HuH-7 (cell line): ENCODE measurements at regions not wholly inside any gene's neighbourhood (a gene's known extent, or its start where the extent isn't known, plus 50 kb on each side); places are given as distances from the start of the nearest gene placed in this dataset.

Experiments
- DNase-seq: peaks from one replicate; pipeline ENCODE4 v3.0.0; 2011; ENCODE audit warnings: low spot score

GRCh38 chr15:53462651-53463050 lies 296.8 kb downstream of the WDR72 start:
- DNase-seq, result no peak

GRCh38 chr15:53461677-53462076 lies 297.8 kb downstream of the WDR72 start:
- no peak for DNase-seq

DNA sequence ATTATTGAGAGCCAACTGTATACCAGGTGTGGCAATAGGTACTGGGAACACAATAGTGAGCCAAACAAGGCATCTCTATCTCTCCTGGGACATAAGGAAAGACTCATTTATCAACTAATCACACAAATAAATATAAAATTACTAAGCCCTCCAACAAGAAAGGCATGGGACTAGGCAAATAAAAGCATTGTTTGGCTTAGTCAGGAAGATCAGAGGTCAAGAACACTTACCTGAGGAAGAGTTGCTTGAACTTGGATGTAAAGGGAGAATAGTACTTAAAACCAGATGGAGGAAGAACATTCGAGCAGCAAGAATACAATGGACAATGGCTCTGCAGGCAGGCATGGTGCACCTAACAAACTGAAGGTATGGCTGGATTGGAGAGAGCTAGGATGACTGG lies 300.7 kb downstream of the WDR72 start:
- DNase-seq, result no peak

GRCh38 chr15:53457479-53457878 lies 302.0 kb downstream of the WDR72 start:
- no peak for DNase-seq

DNA sequence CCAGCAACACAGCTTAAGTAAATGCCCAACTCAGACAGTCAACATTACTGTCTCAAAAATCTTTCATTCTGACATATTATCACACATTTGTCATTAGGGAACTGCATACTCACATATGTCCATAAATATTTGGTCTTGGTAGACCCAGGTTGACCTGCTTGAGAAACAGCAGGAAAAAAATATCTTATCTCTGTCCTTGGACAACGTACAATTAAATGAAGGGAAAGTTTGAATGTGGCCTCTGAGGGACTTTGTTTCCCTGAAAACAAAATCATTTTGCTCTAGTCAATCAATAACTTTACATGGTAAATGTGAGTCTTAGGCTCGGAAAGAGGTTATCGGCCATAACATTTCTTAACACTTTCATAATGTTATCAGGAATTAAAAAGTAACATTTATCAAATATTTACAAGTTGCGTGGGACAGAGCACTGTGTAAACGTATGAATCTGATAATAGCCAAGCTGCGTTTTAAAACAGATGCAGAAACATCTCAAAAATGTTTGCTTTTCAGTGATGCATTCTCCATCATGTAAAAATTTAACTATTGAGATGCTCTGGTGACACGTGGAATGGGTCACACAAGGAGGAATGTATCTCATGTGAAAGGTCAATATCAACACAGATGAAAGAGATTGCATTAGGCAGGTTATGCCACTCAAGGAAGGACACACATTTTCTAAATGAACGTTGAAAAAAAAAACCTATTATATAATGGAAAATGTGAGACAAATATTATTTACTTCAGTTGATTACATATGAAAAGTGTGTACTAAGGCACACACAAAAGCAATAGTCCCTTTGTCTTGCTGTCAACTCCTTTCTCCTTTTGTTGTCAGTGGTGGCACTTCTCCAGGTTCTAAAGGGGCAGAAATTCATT lies 304.4 kb downstream of the WDR72 start:
- DNase-seq, result no peak

GRCh38 chr15:53454535-53454842 lies 305.0 kb downstream of the WDR72 start:
- no peak for DNase-seq

GRCh38 chr15:53453253-53454105 lies 306.0 kb downstream of the WDR72 start:
- DNase-seq, result no peak

DNA sequence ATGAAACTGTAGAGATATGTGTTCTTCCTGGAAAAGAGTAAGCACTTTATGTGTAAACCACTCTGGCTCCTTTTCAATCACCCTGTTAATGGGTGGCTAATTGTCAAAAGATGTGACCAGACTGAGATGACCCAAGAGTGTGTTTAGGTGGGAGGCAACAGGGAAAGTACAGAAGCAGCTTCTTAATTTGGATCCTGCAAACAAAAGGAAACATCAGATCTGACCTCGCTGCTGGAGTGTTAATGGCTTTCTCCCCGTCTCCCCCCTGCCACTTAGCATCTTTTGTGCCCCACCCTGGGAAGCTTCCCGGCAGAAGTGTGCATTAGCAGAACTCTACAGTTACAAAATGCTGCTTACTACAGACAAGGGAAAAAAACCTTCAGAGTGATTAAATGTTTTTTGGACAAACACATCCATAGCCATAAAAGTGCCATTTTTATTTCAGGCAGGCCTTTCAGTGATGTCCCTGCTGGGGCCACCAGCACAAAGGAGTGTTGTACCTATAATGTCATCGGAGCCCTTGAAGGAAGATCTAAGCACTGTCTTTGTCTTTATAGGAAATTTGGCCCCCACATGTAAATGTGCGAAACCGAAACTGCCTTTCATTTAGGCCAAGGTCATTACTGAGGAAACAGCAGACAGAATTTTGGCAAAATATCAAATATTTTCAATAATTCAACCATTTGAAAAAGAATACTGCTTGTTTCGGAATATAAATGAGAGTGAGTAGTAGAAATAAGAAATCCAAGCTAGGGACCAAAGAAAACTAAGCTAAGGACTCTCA lies 311.0 kb downstream of the WDR72 start:
- no peak for DNase-seq

- DNase-seq, result no peak
Observed at GRCh38 chr15:53447742-53448141, 311.7 kb downstream of the WDR72 start.

GRCh38 chr15:53447053-53447574 lies 312.3 kb downstream of the WDR72 start:
- no peak for DNase-seq

GRCh38 chr15:53446376-53446775 lies 313.1 kb downstream of the WDR72 start:
- no peak for DNase-seq

DNA sequence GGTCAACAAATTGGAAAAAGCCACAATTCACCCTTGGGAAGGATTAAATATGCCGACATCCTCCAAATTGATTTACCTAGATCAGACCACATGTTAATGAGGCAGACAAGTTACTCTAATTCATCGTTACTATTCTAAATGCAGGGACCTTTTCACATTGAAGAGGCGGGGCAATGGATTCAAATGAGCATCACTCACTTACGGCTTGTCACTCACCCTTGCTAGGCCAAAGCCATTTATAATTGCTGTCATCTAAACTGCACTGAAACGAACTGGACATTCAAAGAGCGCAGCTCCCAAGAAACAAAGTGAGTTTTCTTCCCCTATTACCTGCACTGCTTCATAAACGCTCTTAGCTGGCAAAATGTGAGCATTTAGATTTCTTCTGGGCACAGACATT lies 313.9 kb downstream of the WDR72 start:
- DNase-seq, result no peak

- no peak for DNase-seq
Observed at GRCh38 chr15:53437985-53438841, 321.2 kb downstream of the WDR72 start.

DNA sequence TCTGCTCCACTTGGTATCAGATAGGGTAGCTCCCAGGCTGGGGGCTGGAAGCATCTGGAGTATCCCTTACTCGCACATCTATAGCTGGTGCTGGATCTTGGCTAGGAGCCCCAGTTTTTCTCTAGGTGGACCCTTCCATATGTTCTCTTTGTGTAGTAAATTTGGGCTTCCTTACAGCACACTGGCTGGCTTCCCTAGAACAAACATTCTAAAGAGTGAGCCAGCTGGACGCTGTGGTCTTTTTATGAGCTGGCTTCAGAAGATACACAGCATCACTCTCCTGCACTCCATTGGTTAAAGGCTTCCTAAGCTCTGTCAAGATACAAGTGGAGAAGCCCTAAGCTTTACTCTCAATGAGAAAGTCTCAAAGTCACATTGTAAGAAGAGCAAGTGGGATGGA lies 322.1 kb downstream of the WDR72 start:
- DNase-seq, result no peak

- DNase-seq, result no peak
Observed at GRCh38 chr15:53434174-53434678, 325.2 kb downstream of the WDR72 start.

GRCh38 chr15:53416219-53416940 lies 343.1 kb downstream of the WDR72 start:
- DNase-seq, result no peak

DNA sequence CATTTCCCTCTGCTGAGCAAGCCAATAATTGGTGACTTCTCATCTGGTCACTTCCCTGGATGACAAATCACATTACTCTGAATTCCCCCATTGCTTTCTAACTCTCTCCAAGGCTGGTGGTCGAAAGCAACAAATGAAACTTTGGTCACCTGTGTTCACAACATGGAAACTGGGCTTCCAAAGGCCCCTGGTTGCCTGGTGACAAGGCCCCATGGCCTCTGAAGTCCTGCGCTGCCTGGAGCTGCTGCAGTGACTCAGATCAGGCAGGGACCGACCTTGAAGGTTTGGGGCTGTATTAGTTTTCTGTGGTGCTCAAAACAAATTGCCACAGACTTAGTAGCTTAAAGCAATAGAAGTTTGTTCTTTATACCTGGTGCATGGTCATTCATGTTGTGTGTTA lies 345.3 kb downstream of the WDR72 start:
- no peak for DNase-seq

DNA sequence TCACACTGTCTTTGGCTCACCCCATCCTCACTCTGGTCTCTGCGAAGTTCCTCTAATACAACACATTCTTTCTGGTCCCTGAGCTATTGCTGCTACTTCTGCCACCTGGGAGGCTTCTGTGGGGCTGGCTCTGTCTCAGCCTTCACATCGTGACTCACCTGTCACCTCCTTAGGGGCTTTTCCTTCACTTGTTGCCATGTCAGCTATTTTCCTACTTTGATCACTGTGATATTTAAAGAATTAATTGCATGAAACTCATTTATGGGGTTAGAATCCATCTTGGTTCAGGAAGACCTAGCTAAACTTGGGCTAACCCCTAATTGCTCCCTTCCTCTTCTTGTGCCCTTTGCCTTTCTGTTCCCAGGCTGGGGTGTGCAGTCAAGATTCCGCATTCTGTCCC lies 346.9 kb downstream of the WDR72 start:
- no peak for DNase-seq

GRCh38 chr15:53404930-53405493 lies 354.5 kb downstream of the WDR72 start:
- DNase-seq, result no peak

- DNase-seq, result no peak
Observed at GRCh38 chr15:53401503-53401902, 358.0 kb downstream of the WDR72 start.
